SU-DHL-6 (cell line): ENCODE measurements at regions not wholly inside any gene's neighbourhood (a gene's known extent, or its start where the extent isn't known, plus 50 kb on each side); places are given as distances from the start of the nearest gene placed in this dataset.

Experiments used
- H2AFZ ChIP-seq: fragments of 200-600 bp; sonication (generic); 2 replicates; pipeline ENCODE4 v1.6.1; 2014; ENCODE audit warnings: low read depth, mild to moderate bottlenecking, moderate library complexity, mixed read lengths, antibody characterized with exemption, low read length; ENCODE audit not compliant: severe bottlenecking
- H3F3A ChIP-seq: fragments of 200-600 bp; shearing (Covaris generic); 2 replicates; pipeline ENCODE4 v1.6.0; 2016; ENCODE audit warnings: antibody characterized with exemption, mild to moderate bottlenecking; ENCODE audit not compliant: insufficient read depth
- H3K27ac ChIP-seq: fragments of 200-600 bp; sonication (generic); 2 replicates; pipeline ENCODE4 v1.5.1; 2016; ENCODE audit warnings: low read depth, mild to moderate bottlenecking, low read length, moderate library complexity, mixed read lengths
- H3K27me3 ChIP-seq: fragments of 200-600 bp; sonication (generic), shearing (Covaris generic); 2 replicates; pipeline ENCODE4 v1.6.0; 2014; ENCODE audit warnings: mild to moderate bottlenecking, low read length
- H3K36me3 ChIP-seq: fragments of 200-600 bp; sonication (generic); 2 replicates; pipeline ENCODE4 v1.6.1; 2014; ENCODE audit warnings: mild to moderate bottlenecking, low read length, mixed read lengths
- H3K4me2 ChIP-seq: fragments of 300-600, 200-600 bp; shearing (Covaris generic), sonication (generic); 2 replicates; pipeline ENCODE4 v1.6.0; 2014; ENCODE audit warnings: low read length, low read depth, mild to moderate bottlenecking; ENCODE audit not compliant: poor library complexity, severe bottlenecking
- H3K4me3 ChIP-seq: fragments of 200-600 bp; sonication (generic); 2 replicates; pipeline ENCODE4 v1.5.1; 2014; ENCODE audit warnings: antibody characterized with exemption, low read length, mild to moderate bottlenecking, mixed read lengths; ENCODE audit not compliant: insufficient read depth, poor library complexity, severe bottlenecking
- H3K79me2 ChIP-seq: fragments of 200-600 bp; sonication (generic); 2 replicates; pipeline ENCODE4 v1.6.1; 2014; ENCODE audit warnings: mild to moderate bottlenecking, low read length, moderate library complexity; ENCODE audit not compliant: insufficient read depth
- H3K9ac ChIP-seq: fragments of 200-600 bp; sonication (generic); 2 replicates; pipeline ENCODE4 v1.7.0; 2014; ENCODE audit warnings: mild to moderate bottlenecking, low read length
- H3K9me2 ChIP-seq: fragments of 200-600 bp; sonication (generic); replicated peaks from 2 replicates; pipeline ENCODE4 v1.6.1; 2014; ENCODE audit warnings: low read length; ENCODE audit not compliant: insufficient read depth
- H3K9me3 ChIP-seq: fragments of 200-600 bp; sonication (generic); 2 replicates; pipeline ENCODE4 v1.6.1; 2014; ENCODE audit warnings: low read length, mixed read lengths; ENCODE audit not compliant: insufficient read depth
- H4K20me1 ChIP-seq: fragments of 200-600 bp; sonication (generic); 2 replicates; pipeline ENCODE4 v1.6.1; 2014; ENCODE audit warnings: low read depth, mild to moderate bottlenecking, antibody characterized with exemption, low read length, moderate library complexity, mixed read lengths
- CTCF ChIP-seq: fragments of 200-600 bp; sonication (generic); IDR thresholded peaks from one replicate; pipeline ENCODE4 v1.5.1; 2017; ENCODE audit warnings: antibody characterized with exemption, mild to moderate bottlenecking, low read length, moderate library complexity; ENCODE audit not compliant: insufficient read depth, poor library complexity, severe bottlenecking
- EZH2phosphoT487 ChIP-seq: fragments of 200-600 bp; sonication (generic), shearing (Covaris generic); conservative IDR thresholded peaks from 2 replicates; pipeline ENCODE4 v1.6.1; 2018; ENCODE audit warnings: mild to moderate bottlenecking, antibody characterized with exemption, low read length, moderate library complexity, mixed read lengths

- Histone ChIP-seq H3K4me3 (no peak overlapping the region), H3K27ac (no peak overlapping the region), H3K27me3 (0 out of 2 replicates have a peak, but pooled peaks cover 3% of the 10 kb centered on the region), H3K4me2 (no peak overlapping the region), H2AFZ (no peak overlapping the region), H3F3A (no peaks in the 10 kb centered on the region), H3K9me2 (no peaks in the 10 kb centered on the region), H3K9ac (no peak overlapping the region), H3K9me3 (no peaks in the 10 kb centered on the region), H3K79me2 (no peaks in the 10 kb centered on the region), H4K20me1 (no peaks in the 10 kb centered on the region), H3K36me3 (no peaks in the 10 kb centered on the region)
- no peak for TF ChIP-seq EZH2phosphoT487
- no peak for TF ChIP-seq CTCF
Observed at GRCh38 chr16:74184839-74185238, 111.8 kb upstream of the PSMD7 start.

- Histone ChIP-seq H3F3A (no peaks in the 10 kb centered on the region; the same call in 1 of the 2 replicates), H3K9ac (no peak overlapping the region), H3K79me2 (no peaks in the 10 kb centered on the region), H3K9me2 (no peaks in the 10 kb centered on the region), H4K20me1 (no peaks in the 10 kb centered on the region), H2AFZ (no peak overlapping the region), H3K4me2 (no peak overlapping the region), H3K36me3 (no peaks in the 10 kb centered on the region), H3K4me3 (no peak overlapping the region), H3K27me3 (0 out of 2 replicates have a peak, but pooled peaks cover 3% of the 10 kb centered on the region), H3K9me3 (no peaks in the 10 kb centered on the region), H3K27ac (no peak overlapping the region)
- no peak for TF ChIP-seq EZH2phosphoT487
- no peak for TF ChIP-seq CTCF
Observed at GRCh38 chr16:74183601-74184360, 112.8 kb upstream of the PSMD7 start.

- Histone ChIP-seq H3K4me3 (no peak overlapping the region), H3K36me3 (no peaks in the 10 kb centered on the region), H3K79me2 (no peaks in the 10 kb centered on the region), H2AFZ (no peak overlapping the region), H4K20me1 (no peaks in the 10 kb centered on the region), H3K4me2 (no peak overlapping the region), H3F3A (no peaks in the 10 kb centered on the region), H3K9me3 (no peaks in the 10 kb centered on the region), H3K9me2 (no peaks in the 10 kb centered on the region), H3K27me3 (no peaks in the 10 kb centered on the region), H3K9ac (no peak overlapping the region), H3K27ac (no peak overlapping the region)
- no peak for TF ChIP-seq CTCF
- TF ChIP-seq EZH2phosphoT487, result no peak
Observed at GRCh38 chr16:74169687-74170376, 126.8 kb upstream of the PSMD7 start.
